H1 (cell line): ENCODE measurements at regions not wholly inside any gene's neighbourhood (a gene's known extent, or its start where the extent isn't known, plus 50 kb on each side); places are given as distances from the start of the nearest gene placed in this dataset.

Experiments
- CTCF ChIA-PET: fragments of 300-600 bp; sonication (Branson Sonifier 250); formaldehyde crosslinking; loops from one replicate; lab custom pipeline; 2021; ENCODE audit not compliant: partially characterized antibody; lab: Charles Lee
- POLR2A ChIA-PET: fragments of 300-600 bp; sonication (Branson Sonifier 250); formaldehyde crosslinking; loops from one replicate; lab custom pipeline; 2021; ENCODE audit warnings: inconsistent platforms; ENCODE audit not compliant: partially characterized antibody; lab: Charles Lee
- DNase-seq, 2 experiments: peaks; one replicate each; pipeline versions ENCODE4 v3.0.0 to v3.0.0-alpha.2; 2010 to 2022; ENCODE audit warnings: low spot score in 2 of 2, low read depth in 1 of 2, mixed read lengths in 1 of 2
- FAIRE-seq: peaks from 2 replicates; lab custom pipeline; 2011; peaks lifted over from hg19 to GRCh38; lab: Jason Lieb, UNC
- H2AFZ ChIP-seq: 2 replicates; pipeline ENCODE4 v1.8.1; 2012; ENCODE audit warnings: low read length, inconsistent platforms
- H2AK5ac ChIP-seq: 2 replicates; pipeline ENCODE4 v1.6.1; 2013; ENCODE audit warnings: low read depth, low read length
- H2BK120ac ChIP-seq: replicated peaks from 2 replicates; pipeline ENCODE3; 2013; ENCODE audit warnings: low read depth, low read length, inconsistent platforms
- H2BK12ac ChIP-seq: 2 replicates; pipeline ENCODE4 v1.6.1; 2013; ENCODE audit warnings: low read depth, low read length
- H2BK15ac ChIP-seq: 2 replicates; pipeline ENCODE4 v1.6.1; 2013; ENCODE audit warnings: low read length
- H2BK20ac ChIP-seq: 2 replicates; pipeline ENCODE4 v1.6.1; 2013; ENCODE audit warnings: low read length
- H2BK5ac ChIP-seq: 2 replicates; pipeline ENCODE4 v1.6.1; 2013; ENCODE audit warnings: low read depth, low read length
- H3K14ac ChIP-seq: 2 replicates; pipeline ENCODE4 v1.6.1; 2013; ENCODE audit warnings: inconsistent platforms; ENCODE audit not compliant: insufficient read length
- H3K18ac ChIP-seq: 2 replicates; pipeline ENCODE4 v1.6.1; 2013; ENCODE audit warnings: low read length; ENCODE audit errors: extremely low read depth
- H3K23ac ChIP-seq: 2 replicates; pipeline ENCODE4 v1.6.1; 2013; ENCODE audit warnings: inconsistent platforms; ENCODE audit not compliant: insufficient read length
- H3K23me2 ChIP-seq: 2 replicates; pipeline ENCODE4 v1.6.1; 2013; ENCODE audit warnings: low read depth, low read length
- H3K27ac ChIP-seq: 2 replicates; pipeline ENCODE4 v1.6.1; 2011; ENCODE audit warnings: low read depth, low read length, inconsistent platforms
- H3K27me3 ChIP-seq, 4 experiments: replicated peaks in 1 of 4; 1 replicate in 1 of 4; 2 replicates in 3 of 4; pipeline versions ENCODE4 v1.6.1 to v1.8.1; 2011 to 2013; ENCODE audit warnings: low read length in 3 of 4, mild to moderate bottlenecking in 3 of 4, inconsistent platforms in 2 of 4, mixed read lengths in 2 of 4, moderate library complexity in 1 of 4; ENCODE audit not compliant: control insufficient read depth in 3 of 4, insufficient read depth in 3 of 4; ENCODE audit errors: extremely low read depth in 1 of 4
- H3K36me3 ChIP-seq, 4 experiments: 2 replicates each; pipeline versions ENCODE4 v1.6.1 to v1.8.1; 2011 to 2013; ENCODE audit warnings: mild to moderate bottlenecking in 4 of 4, low read length in 3 of 4, moderate library complexity in 2 of 4, control low read depth in 1 of 4, inconsistent platforms in 1 of 4; ENCODE audit not compliant: insufficient read depth in 4 of 4, control insufficient read depth in 2 of 4
- H3K4ac ChIP-seq: replicated peaks from 2 replicates; pipeline ENCODE3; 2013; ENCODE audit warnings: low read length, low read depth, mixed read lengths, inconsistent platforms; ENCODE audit not compliant: insufficient read length
- H3K4me1 ChIP-seq, 4 experiments: replicated peaks in 1 of 4; 1 replicate in 1 of 4; 2 replicates in 3 of 4; pipeline versions ENCODE4 v1.6.1 to v1.8.1; 2011 to 2013; ENCODE audit warnings: low read length in 3 of 4, inconsistent platforms in 2 of 4, mixed read lengths in 1 of 4; ENCODE audit not compliant: insufficient read depth in 4 of 4, control insufficient read depth in 3 of 4
- H3K4me2 ChIP-seq, 2 experiments: 2 replicates each; pipeline versions ENCODE4 v1.6.1 to v1.8.1; 2011 to 2013; ENCODE audit warnings: low read depth in 2 of 2, low read length in 2 of 2, control low read depth in 1 of 2, inconsistent platforms in 1 of 2, mild to moderate bottlenecking in 1 of 2; ENCODE audit not compliant: insufficient read depth in 1 of 2
- H3K4me3 ChIP-seq, 4 experiments: fragments of 200-600, 300-600 bp in 1 of 4; sonication (generic), shearing (Covaris generic), sonication (Bioruptor Twin) in 1 of 4; 2 replicates each; pipeline versions ENCODE4 v1.5.1 to v1.8.1; 2011 to 2016; ENCODE audit warnings: low read length in 4 of 4, low read depth in 3 of 4, control low read depth in 2 of 4, inconsistent platforms in 2 of 4, mild to moderate bottlenecking in 2 of 4, mixed read lengths in 1 of 4, moderate library complexity in 1 of 4; ENCODE audit not compliant: insufficient read depth in 2 of 4; ENCODE audit errors: extremely low read depth in 1 of 4
- H3K56ac ChIP-seq: replicated peaks from 2 replicates; pipeline ENCODE3; 2013; ENCODE audit warnings: low read depth, mild to moderate bottlenecking, mixed read lengths, low read length, inconsistent platforms; ENCODE audit not compliant: insufficient read length
- H3K79me1 ChIP-seq: 2 replicates; pipeline ENCODE4 v1.6.1; 2013; ENCODE audit warnings: low read depth, low read length, control low read depth
- H3K79me2 ChIP-seq, 2 experiments: 2 replicates each; pipeline versions ENCODE4 v1.6.1 to v1.8.1; 2012 to 2013; ENCODE audit warnings: low read length in 2 of 2, mild to moderate bottlenecking in 2 of 2, inconsistent platforms in 1 of 2; ENCODE audit not compliant: insufficient read depth in 2 of 2, control insufficient read depth in 1 of 2
- H3K9ac ChIP-seq, 4 experiments: replicated peaks in 1 of 4; 1 replicate in 1 of 4; 2 replicates in 3 of 4; pipeline versions ENCODE4 v1.6.1 to v1.8.1; 2011 to 2013; ENCODE audit warnings: low read depth in 3 of 4, low read length in 3 of 4, control low read depth in 2 of 4, mild to moderate bottlenecking in 2 of 4, moderate library complexity in 2 of 4, inconsistent platforms in 1 of 4; ENCODE audit errors: extremely low read depth in 1 of 4
- H3K9me3 ChIP-seq, 2 experiments: 2 replicates each; pipeline versions ENCODE4 v1.6.1 to v1.8.1; 2012 to 2013; ENCODE audit warnings: mild to moderate bottlenecking in 2 of 2, moderate library complexity in 2 of 2, control low read depth in 1 of 2, inconsistent platforms in 1 of 2, low read depth in 1 of 2, low read length in 1 of 2, mixed read lengths in 1 of 2; ENCODE audit not compliant: insufficient read depth in 2 of 2
- H4K20me1 ChIP-seq, 2 experiments: replicated peaks in 1 of 2; 2 replicates each; pipeline versions ENCODE3 to v1.8.1; 2011 to 2013; ENCODE audit warnings: inconsistent platforms in 2 of 2, low read length in 2 of 2, mild to moderate bottlenecking in 1 of 2; ENCODE audit not compliant: insufficient read depth in 2 of 2, control insufficient read depth in 1 of 2
- H4K5ac ChIP-seq: 2 replicates; pipeline ENCODE4 v1.6.1; 2013; ENCODE audit warnings: low read length, low read depth, mixed read lengths, inconsistent platforms; ENCODE audit not compliant: insufficient read length
- H4K8ac ChIP-seq: 2 replicates; pipeline ENCODE4 v1.8.0; 2013; ENCODE audit warnings: mild to moderate bottlenecking, moderate library complexity, low read length, inconsistent platforms; ENCODE audit not compliant: insufficient read depth; ENCODE audit errors: extremely low read depth
- H4K91ac ChIP-seq: replicated peaks from 2 replicates; pipeline ENCODE3; 2013; ENCODE audit warnings: low read length, mixed read lengths, inconsistent platforms; ENCODE audit not compliant: insufficient read length
- CTCF ChIP-seq, 3 experiments: IDR thresholded peaks; 1 replicate in 2 of 3; 2 replicates in 1 of 3; pipeline versions ENCODE4 v1.5.1 to v1.6.1; 2011; ENCODE audit warnings: low read length in 3 of 3, mild to moderate bottlenecking in 3 of 3, inconsistent platforms in 2 of 3, low read depth in 1 of 3, moderate library complexity in 1 of 3; ENCODE audit not compliant: insufficient read depth in 1 of 3; ENCODE audit errors: control extremely low read depth in 1 of 3
- RAD21 ChIP-seq, 2 experiments: IDR thresholded peaks in 1 of 2; conservative IDR thresholded peaks in 1 of 2; 2 replicates each; pipeline ENCODE4 v1.6.1; 2011; ENCODE audit warnings: low read depth in 2 of 2, low read length in 2 of 2, improper control_type of control experiment in 1 of 2, inconsistent platforms in 1 of 2, mild to moderate bottlenecking in 1 of 2, moderate library complexity in 1 of 2
- SIN3A ChIP-seq, 2 experiments: IDR thresholded peaks in 1 of 2; conservative IDR thresholded peaks in 1 of 2; 2 replicates each; pipeline ENCODE4 v1.6.1; 2011 to 2012; ENCODE audit warnings: low read length in 2 of 2, improper control_type of control experiment in 1 of 2, low read depth in 1 of 2, mild to moderate bottlenecking in 1 of 2
- WGBS, 2 experiments: shearing (Covaris generic) in 1 of 2; methylation state at CpG; one replicate each; pipeline versions ENCODE4 v1.1.6 to v1.1.7; 2013 to 2015; ENCODE audit warnings: low lambda C conversion rate in 2 of 2, mixed read lengths in 2 of 2, inconsistent platforms in 1 of 2, low coverage in 1 of 2, missing lambda C conversion rate in 1 of 2; ENCODE audit not compliant: insufficient replicate concordance in 2 of 2, insufficient coverage in 1 of 2, insufficient read length in 1 of 2; ENCODE audit errors: extremely low coverage in 1 of 2, missing lambda C conversion rate in 1 of 2; 5-methylcytosine and 5-hydroxymethylcytosine counted together

GRCh38 chr15:36050899-36051298 lies 504.9 kb upstream of the DPH6 start:
- WGBS, 2 experiments: 44% methylated on average over 1 of the region's 1 CpG; no CpG with 5 or more reads in 1 of the 2 experiments
- H3K4ac ChIP-seq: no peak overlapping the region
- H2AFZ ChIP-seq: no peak overlapping the region
- no peak overlapping the region for H3K9ac ChIP-seq
- H3K79me1 ChIP-seq: no peaks in the 10 kb centered on the region
- TF ChIP-seq RAD21 (IDR thresholded peaks at IDR 0.05 in 1 of 2, conservative IDR thresholded peaks at IDR 0.05 in 1 of 2; ENCODE audit: low read depth in 2 of 2, low read length in 2 of 2) (peak; percentile 54 to 56), CTCF (IDR thresholded peaks at IDR 0.05; ENCODE audit: control extremely low read depth in 1 of 3, insufficient read depth in 1 of 3, low read depth in 1 of 3, low read length in 3 of 3) (peak in 2 of 3 experiments; percentile 12 to 21; a peak in 2 of 4 replicates), SIN3A (conservative IDR thresholded peaks at IDR 0.05 in 1 of 2, IDR thresholded peaks at IDR 0.05 in 1 of 2; ENCODE audit: low read depth in 1 of 2, low read length in 2 of 2) (no peak)
- no peak overlapping the region for H2AK5ac ChIP-seq
- H3K56ac ChIP-seq: no peak overlapping the region
- H3K4me2 ChIP-seq: no peak overlapping the region
- no peak overlapping the region for H3K14ac ChIP-seq
- H3K4me3 ChIP-seq: no peak overlapping the region
- no peak for FAIRE-seq
- no peak overlapping the region for H2BK5ac ChIP-seq
- no peaks in the 10 kb centered on the region for H3K4me1 ChIP-seq
- no peaks in the 10 kb centered on the region for H3K79me2 ChIP-seq
- H3K18ac ChIP-seq: no peak overlapping the region
- no peak for DNase-seq
- H2BK20ac ChIP-seq: no peak overlapping the region
- H3K27me3 ChIP-seq: no peaks in the 10 kb centered on the region
- no peaks in the 10 kb centered on the region for H3K36me3 ChIP-seq
- CTCF ChIA-PET: interaction anchor here (0.9 kb wide), 1 partner anchor 9 kb away, joined by 3 read pairs; no protein-coding TSS in a partner anchor
- H3K9me3 ChIP-seq: no peaks in the 10 kb centered on the region; a peak in 1 of 4 replicates
- no peak overlapping the region for H3K23ac ChIP-seq
- H2BK15ac ChIP-seq: no peak overlapping the region
- no peak overlapping the region for H4K91ac ChIP-seq
- H3K27ac ChIP-seq: no peak overlapping the region
- no peaks in the 10 kb centered on the region for H4K20me1 ChIP-seq
- no peak overlapping the region for H2BK120ac ChIP-seq
- H4K5ac ChIP-seq: no peak overlapping the region
- POLR2A ChIA-PET: no interaction called here
- H4K8ac ChIP-seq: no peak overlapping the region
- H2BK12ac ChIP-seq: no peak overlapping the region
- no peaks in the 10 kb centered on the region for H3K23me2 ChIP-seq
